ENCODE measurements at regions not wholly inside any gene's neighbourhood (a gene's known extent, or its start where the extent isn't known, plus 50 kb on each side); places are given as distances from the start of the nearest gene placed in this dataset.

GRCh38 chr16:86459266-86459665 is 51.1 kb upstream of the FOXF1 start:
- TF ChIP-seq, protein P1, sequence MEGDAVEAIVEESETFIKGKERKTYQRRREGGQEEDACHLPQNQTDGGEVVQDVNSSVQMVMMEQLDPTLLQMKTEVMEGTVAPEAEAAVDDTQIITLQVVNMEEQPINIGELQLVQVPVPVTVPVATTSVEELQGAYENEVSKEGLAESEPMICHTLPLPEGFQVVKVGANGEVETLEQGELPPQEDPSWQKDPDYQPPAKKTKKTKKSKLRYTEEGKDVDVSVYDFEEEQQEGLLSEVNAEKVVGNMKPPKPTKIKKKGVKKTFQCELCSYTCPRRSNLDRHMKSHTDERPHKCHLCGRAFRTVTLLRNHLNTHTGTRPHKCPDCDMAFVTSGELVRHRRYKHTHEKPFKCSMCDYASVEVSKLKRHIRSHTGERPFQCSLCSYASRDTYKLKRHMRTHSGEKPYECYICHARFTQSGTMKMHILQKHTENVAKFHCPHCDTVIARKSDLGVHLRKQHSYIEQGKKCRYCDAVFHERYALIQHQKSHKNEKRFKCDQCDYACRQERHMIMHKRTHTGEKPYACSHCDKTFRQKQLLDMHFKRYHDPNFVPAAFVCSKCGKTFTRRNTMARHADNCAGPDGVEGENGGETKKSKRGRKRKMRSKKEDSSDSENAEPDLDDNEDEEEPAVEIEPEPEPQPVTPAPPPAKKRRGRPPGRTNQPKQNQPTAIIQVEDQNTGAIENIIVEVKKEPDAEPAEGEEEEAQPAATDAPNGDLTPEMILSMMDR (conservative IDR thresholded peaks at IDR 0.05; ENCODE audit: low read depth, low read length), result no peak
- TF ChIP-seq EZH2 (IDR thresholded peaks at IDR 0.05; ENCODE audit: low read length, unreplicated experiment) (no peak), EZH2phosphoT487 (IDR thresholded peaks at IDR 0.05; ENCODE audit: borderline replicate concordance, low read length) (no peak)

Measured in PC-3 (cell line).